ENCODE measurements at regions not wholly inside any gene's neighbourhood (a gene's known extent, or its start where the extent isn't known, plus 50 kb on each side); places are given as distances from the start of the nearest gene placed in this dataset.

- H4K20me1 ChIP-seq (ENCODE audit: insufficient read depth, low read length, poor library complexity, severe bottlenecking), result no peaks in the 10 kb centered on the region
- no peak for TF ChIP-seq CTCF (conservative IDR thresholded peaks at IDR 0.05; ENCODE audit: low read length)
- TF ChIP-seq EZH2phosphoT487 (IDR thresholded peaks at IDR 0.05; ENCODE audit: borderline replicate concordance), result no peak
- H3K36me3 ChIP-seq (ENCODE audit: insufficient read depth, low read length), result no peaks in the 10 kb centered on the region
- no peaks in the 10 kb centered on the region for H3K27me3 ChIP-seq (ENCODE audit: insufficient read depth, low read length, poor library complexity, severe bottlenecking)
- no peak overlapping the region for H3K9ac ChIP-seq (ENCODE audit: low read depth, low read length, poor library complexity, severe bottlenecking)
- H3K9me2 ChIP-seq (replicated peaks; ENCODE audit: low read depth, low read length), result no peaks in the 10 kb centered on the region
- no peaks in the 10 kb centered on the region for H3K9me3 ChIP-seq (ENCODE audit: insufficient read depth, low read depth, low read length)
- H3K4me1 ChIP-seq (ENCODE audit: insufficient read depth, low read length, poor library complexity, severe bottlenecking), result no peaks in the 10 kb centered on the region
- no peaks in the 10 kb centered on the region for H3K79me2 ChIP-seq (ENCODE audit: insufficient read depth, low read length)
- H3K4me2 ChIP-seq (ENCODE audit: low read depth, low read length, poor library complexity, severe bottlenecking), result no peak overlapping the region
- no peaks in the 10 kb centered on the region for H3F3A ChIP-seq (ENCODE audit: low read depth)
- H2AFZ ChIP-seq (ENCODE audit: low read length), result no peak overlapping the region
- no peak overlapping the region for H3K4me3 ChIP-seq (ENCODE audit: low read length, poor library complexity, severe bottlenecking)
Measured at GRCh38 chr12:43115441-43116160, 436.4 kb downstream of the ADAMTS20 start.

- TF ChIP-seq EZH2phosphoT487 (IDR thresholded peaks at IDR 0.05; ENCODE audit: borderline replicate concordance) (no peak), CTCF (conservative IDR thresholded peaks at IDR 0.05; ENCODE audit: low read length) (no peak)
- H3K4me1 ChIP-seq (ENCODE audit: insufficient read depth, low read length, poor library complexity, severe bottlenecking), result no peaks in the 10 kb centered on the region
- no peak overlapping the region for H3K9ac ChIP-seq (ENCODE audit: low read depth, low read length, poor library complexity, severe bottlenecking)
- H2AFZ ChIP-seq (ENCODE audit: low read length), result no peak overlapping the region
- no peaks in the 10 kb centered on the region for H3K9me2 ChIP-seq (replicated peaks; ENCODE audit: low read depth, low read length)
- H3K27me3 ChIP-seq (ENCODE audit: insufficient read depth, low read length, poor library complexity, severe bottlenecking), result no peaks in the 10 kb centered on the region
- no peaks in the 10 kb centered on the region for H3F3A ChIP-seq (ENCODE audit: low read depth)
- H3K36me3 ChIP-seq (ENCODE audit: insufficient read depth, low read length), result no peaks in the 10 kb centered on the region
- H3K4me3 ChIP-seq (ENCODE audit: low read length, poor library complexity, severe bottlenecking), result no peak overlapping the region
- no peaks in the 10 kb centered on the region for H3K9me3 ChIP-seq (ENCODE audit: insufficient read depth, low read depth, low read length)
- no peaks in the 10 kb centered on the region for H3K79me2 ChIP-seq (ENCODE audit: insufficient read depth, low read length)
- H4K20me1 ChIP-seq (ENCODE audit: insufficient read depth, low read length, poor library complexity, severe bottlenecking), result no peaks in the 10 kb centered on the region
- no peak overlapping the region for H3K4me2 ChIP-seq (ENCODE audit: low read depth, low read length, poor library complexity, severe bottlenecking)
Measured at GRCh38 chr12:43114316-43114715, 437.7 kb downstream of the ADAMTS20 start.

DNA sequence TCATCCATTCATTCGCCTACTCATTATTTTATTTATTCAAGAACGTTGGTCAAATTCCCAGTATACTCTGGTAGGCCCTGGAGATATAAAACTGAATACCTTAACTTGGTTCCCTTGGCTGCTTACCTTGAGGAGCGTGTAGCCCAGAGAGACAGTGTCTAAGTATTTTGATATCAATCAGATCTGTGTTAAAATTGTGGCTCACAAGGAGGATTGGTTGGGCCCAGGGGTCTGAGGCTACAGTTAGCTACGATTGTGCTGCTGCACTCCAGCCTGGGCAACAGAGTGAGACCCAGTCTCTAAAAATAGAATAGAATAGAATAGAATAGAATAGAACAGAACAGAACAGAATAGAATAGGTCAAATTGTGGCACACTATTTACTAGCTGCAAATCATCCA is 438.4 kb downstream of the ADAMTS20 start:
- Histone ChIP-seq H3K4me2 (ENCODE audit: low read depth, low read length, poor library complexity, severe bottlenecking) (no peak overlapping the region), H4K20me1 (ENCODE audit: insufficient read depth, low read length, poor library complexity, severe bottlenecking) (no peaks in the 10 kb centered on the region), H3K9me3 (ENCODE audit: insufficient read depth, low read depth, low read length) (no peaks in the 10 kb centered on the region)

More for the DNA sequence above, 438.4 kb downstream of the ADAMTS20 start:
- no peaks in the 10 kb centered on the region for H3K9me2 ChIP-seq (replicated peaks; ENCODE audit: low read depth, low read length)
- H3K4me3 ChIP-seq (ENCODE audit: low read length, poor library complexity, severe bottlenecking), result no peak overlapping the region
- no peaks in the 10 kb centered on the region for H3K79me2 ChIP-seq (ENCODE audit: insufficient read depth, low read length)
- no peak overlapping the region for H2AFZ ChIP-seq (ENCODE audit: low read length)
- no peak for TF ChIP-seq CTCF (conservative IDR thresholded peaks at IDR 0.05; ENCODE audit: low read length)
- no peak for TF ChIP-seq EZH2phosphoT487 (IDR thresholded peaks at IDR 0.05; ENCODE audit: borderline replicate concordance)
- no peaks in the 10 kb centered on the region for H3K36me3 ChIP-seq (ENCODE audit: insufficient read depth, low read length)
- no peaks in the 10 kb centered on the region for H3K27me3 ChIP-seq (ENCODE audit: insufficient read depth, low read length, poor library complexity, severe bottlenecking)
- H3K9ac ChIP-seq (ENCODE audit: low read depth, low read length, poor library complexity, severe bottlenecking), result no peak overlapping the region
- no peaks in the 10 kb centered on the region for H3F3A ChIP-seq (ENCODE audit: low read depth)
- no peaks in the 10 kb centered on the region for H3K4me1 ChIP-seq (ENCODE audit: insufficient read depth, low read length, poor library complexity, severe bottlenecking)
